Lung (tissue), 11 donors: ENCODE measurements at regions not wholly inside any gene's neighbourhood (a gene's known extent, or its start where the extent isn't known, plus 50 kb on each side); places are given as distances from the start of the nearest gene placed in this dataset.

Experiments used
- ATAC-seq: fragments of 200-7000 bp; cut with Tn5 transposase; one replicate; pipeline ENCODE4 v1.9.1; 2020; ENCODE audit warnings: moderate number of reproducible peaks; ENCODE audit not compliant: insufficient read depth, low FRiP score
- DNase-seq, 3 donors: peaks; one replicate each; pipeline ENCODE4 v3.0.0-alpha.2; 2013 to 2017
- H3K27ac ChIP-seq, 2 donors: one replicate each; pipeline ENCODE4 v1.5.1; 2013; ENCODE audit warnings: mild to moderate bottlenecking in 2 of 2, moderate library complexity in 2 of 2, control low read depth in 1 of 2, inconsistent platforms in 1 of 2, low read depth in 1 of 2, low read length in 1 of 2
- H3K27me3 ChIP-seq, 3 donors: one replicate each; pipeline ENCODE4 v1.5.1; 2013; ENCODE audit warnings: low read length in 2 of 3; ENCODE audit not compliant: control insufficient read depth in 3 of 3, insufficient read depth in 3 of 3
- H3K36me3 ChIP-seq, 4 donors: one replicate each; pipeline ENCODE4 v1.5.1; 2013; ENCODE audit warnings: low read length in 4 of 4, mild to moderate bottlenecking in 1 of 4, moderate library complexity in 1 of 4; ENCODE audit not compliant: control insufficient read depth in 4 of 4, insufficient read depth in 4 of 4
- H3K4me1 ChIP-seq, 5 donors: one replicate each; pipeline ENCODE4 v1.5.1; 2013; ENCODE audit warnings: low read length in 5 of 5, mild to moderate bottlenecking in 2 of 5, moderate library complexity in 1 of 5; ENCODE audit not compliant: control insufficient read depth in 5 of 5, insufficient read depth in 5 of 5
- H3K4me3 ChIP-seq: one replicate; pipeline ENCODE4 v1.5.1; 2013; ENCODE audit warnings: mild to moderate bottlenecking, control low read depth, moderate library complexity
- H3K9ac ChIP-seq, 2 donors: one replicate each; pipeline ENCODE4 v1.5.1; 2013; ENCODE audit warnings: low read length in 2 of 2, control low read depth in 1 of 2; ENCODE audit not compliant: insufficient read depth in 1 of 2
- H3K9me3 ChIP-seq, 4 donors: one replicate each; pipeline ENCODE4 v1.5.1; 2013; ENCODE audit warnings: low read length in 3 of 4, mild to moderate bottlenecking in 1 of 4, moderate library complexity in 1 of 4; ENCODE audit not compliant: control insufficient read depth in 4 of 4, insufficient read depth in 3 of 4
- WGBS, 2 donors: extraction: QIAGEN DNeasy Blood & Tissue Kit; methylation state at CpG; one replicate each; pipeline ENCODE4 v1.1.7; 2013; 5-methylcytosine and 5-hydroxymethylcytosine counted together
- TF ChIP-seq, protein P1 (sequence below): IDR thresholded peaks from 2 replicates; pipeline ENCODE4 v1.5.1; 2012; ENCODE audit warnings: mild to moderate bottlenecking; ENCODE audit errors: control extremely low read depth, extremely low read depth
- donor health status: control.
- donor health status: control.
- donor health status: Bipolar disorder and iron deficiency.
- donor health status: healthy.
- donor health status: DM: yes; HTN: yes; CAD: no.

DNA sequence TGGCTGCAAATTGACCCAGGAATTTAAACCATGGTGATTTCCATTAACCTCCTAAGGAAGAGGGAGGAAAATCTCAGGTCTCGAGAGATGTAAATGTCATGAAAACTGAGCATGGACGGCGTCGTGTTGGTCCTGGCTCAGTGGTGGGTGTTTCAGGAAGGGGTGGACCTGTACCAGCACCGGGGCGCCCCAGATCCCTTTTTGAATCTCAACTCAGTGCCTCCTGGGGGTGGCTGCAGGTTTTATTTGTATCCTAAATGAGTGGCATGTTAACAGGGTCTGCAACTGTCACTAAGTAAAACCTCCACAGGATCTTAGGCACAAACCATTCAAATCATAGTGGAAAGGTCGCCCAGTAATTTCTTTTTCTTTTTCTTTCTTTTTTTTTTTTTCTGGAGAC lies 101.3 kb downstream of the ASCL4 start:
- no peak for DNase-seq
- Histone ChIP-seq H3K9me3 (no peaks in the 10 kb centered on the region), H3K27me3 (peaks cover 0 to 11% (median 5%) of the 10 kb centered on the region in 3 donors), H3K4me3 (no peak overlapping the region), H3K27ac (no peak overlapping the region), H3K36me3 (no peaks in the 10 kb centered on the region), H3K4me1 (no peaks in the 10 kb centered on the region), H3K9ac (no peak overlapping the region)
- TF ChIP-seq, protein P1, sequence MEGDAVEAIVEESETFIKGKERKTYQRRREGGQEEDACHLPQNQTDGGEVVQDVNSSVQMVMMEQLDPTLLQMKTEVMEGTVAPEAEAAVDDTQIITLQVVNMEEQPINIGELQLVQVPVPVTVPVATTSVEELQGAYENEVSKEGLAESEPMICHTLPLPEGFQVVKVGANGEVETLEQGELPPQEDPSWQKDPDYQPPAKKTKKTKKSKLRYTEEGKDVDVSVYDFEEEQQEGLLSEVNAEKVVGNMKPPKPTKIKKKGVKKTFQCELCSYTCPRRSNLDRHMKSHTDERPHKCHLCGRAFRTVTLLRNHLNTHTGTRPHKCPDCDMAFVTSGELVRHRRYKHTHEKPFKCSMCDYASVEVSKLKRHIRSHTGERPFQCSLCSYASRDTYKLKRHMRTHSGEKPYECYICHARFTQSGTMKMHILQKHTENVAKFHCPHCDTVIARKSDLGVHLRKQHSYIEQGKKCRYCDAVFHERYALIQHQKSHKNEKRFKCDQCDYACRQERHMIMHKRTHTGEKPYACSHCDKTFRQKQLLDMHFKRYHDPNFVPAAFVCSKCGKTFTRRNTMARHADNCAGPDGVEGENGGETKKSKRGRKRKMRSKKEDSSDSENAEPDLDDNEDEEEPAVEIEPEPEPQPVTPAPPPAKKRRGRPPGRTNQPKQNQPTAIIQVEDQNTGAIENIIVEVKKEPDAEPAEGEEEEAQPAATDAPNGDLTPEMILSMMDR, result no peak
- 52 to 73% methylated on average over 7 of the region's 7 CpGs for WGBS, 2 donors
- ATAC-seq, result no peak

DNA sequence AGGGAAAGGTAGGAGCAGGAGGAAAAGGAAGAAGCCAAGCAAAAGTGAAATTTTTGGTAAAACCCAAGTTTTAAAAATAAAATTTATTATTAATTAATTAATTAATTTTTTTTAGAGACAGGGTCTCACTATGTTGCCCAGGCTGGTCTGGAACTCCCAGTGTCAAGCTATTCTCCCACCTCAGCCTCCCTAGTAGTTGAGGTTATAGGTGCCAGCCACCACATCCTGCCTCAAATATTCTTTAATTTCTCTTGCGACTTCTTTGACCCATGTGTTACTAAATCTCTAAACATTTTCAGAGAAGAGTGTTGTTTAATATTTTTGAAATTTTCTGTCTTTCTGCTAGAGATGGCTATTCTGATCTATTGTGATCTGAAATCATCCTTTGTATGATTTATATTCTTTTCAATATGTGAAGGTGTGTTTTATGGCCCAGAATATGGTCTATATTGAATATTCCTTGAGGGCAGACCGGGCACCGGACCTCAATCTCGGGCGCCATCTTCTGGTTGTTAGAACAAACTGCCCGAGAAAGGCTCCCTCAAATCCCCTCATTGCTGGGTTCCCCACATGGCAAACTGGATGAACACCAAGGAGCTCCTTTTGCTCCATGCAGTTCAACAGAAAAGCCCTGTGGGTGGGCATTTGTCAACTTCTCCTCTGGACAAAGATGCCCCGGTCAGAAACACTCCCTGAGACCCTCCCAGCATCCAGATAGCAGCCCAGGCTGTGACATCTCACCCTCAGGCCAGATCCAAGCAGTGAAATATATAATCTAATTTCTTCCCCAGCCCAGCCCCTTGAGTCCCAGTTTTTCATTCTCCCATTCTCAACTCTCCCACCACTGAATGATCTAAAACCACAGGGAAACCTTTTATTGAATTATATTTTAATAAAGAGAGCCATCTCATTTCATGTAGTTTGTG lies 110.5 kb downstream of the ASCL4 start:
- TF ChIP-seq, protein P1, result peak; percentile 49
- ATAC-seq (peak; percentile 82), DNase-seq (peak; percentile 53 to 70 (median 56))
- no peak overlapping the region for H3K4me3 ChIP-seq
- no peak overlapping the region for H3K9ac ChIP-seq
- no peak overlapping the region for H3K27ac ChIP-seq
- WGBS, 2 donors, result 13 to 14% methylated on average over 7 of the region's 7 CpGs
- no peaks in the 10 kb centered on the region for H3K9me3 ChIP-seq
- no peaks in the 10 kb centered on the region for H3K36me3 ChIP-seq
- peaks cover 0 to 4% (median 3%) of the 10 kb centered on the region in 3 donors for H3K27me3 ChIP-seq
- no peaks in the 10 kb centered on the region for H3K4me1 ChIP-seq

DNA sequence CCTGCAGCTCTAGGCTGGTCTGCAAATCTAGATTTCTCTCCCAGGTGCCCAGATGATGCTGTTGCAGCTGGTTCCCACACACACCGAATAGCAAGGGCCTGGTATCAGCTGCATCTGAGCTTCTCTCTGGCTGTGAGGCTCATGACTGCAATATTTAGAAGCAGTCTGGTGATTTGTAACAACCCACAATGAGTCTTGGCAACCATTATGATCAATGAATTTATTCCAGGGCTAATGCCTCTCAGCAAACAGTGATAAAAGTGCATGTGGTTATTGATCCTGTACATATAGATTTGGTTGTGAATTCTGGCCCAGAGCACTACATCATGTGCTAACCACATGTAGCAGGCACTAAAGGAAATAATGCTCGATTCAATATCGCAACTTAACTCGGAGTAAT lies 114.3 kb downstream of the ASCL4 start:
- Histone ChIP-seq H3K4me3 (no peak overlapping the region), H3K27me3 (peaks cover 0 to 3% (median 2%) of the 10 kb centered on the region in 3 donors), H3K27ac (no peak overlapping the region), H3K9ac (no peak overlapping the region), H3K9me3 (peaks cover 0 to 2% (median 0%) of the 10 kb centered on the region in 4 donors), H3K4me1 (no peaks in the 10 kb centered on the region), H3K36me3 (no peaks in the 10 kb centered on the region)
- WGBS, 2 donors, result 91 to 93% methylated on average over 4 of the region's 4 CpGs
- DNase-seq, result no peak
- no peak for ATAC-seq
- TF ChIP-seq, protein P1, result no peak
